H1 (cell line): ENCODE measurements at regions not wholly inside any gene's neighbourhood (a gene's known extent, or its start where the extent isn't known, plus 50 kb on each side); places are given as distances from the start of the nearest gene placed in this dataset.

Source experiments
- CTCF ChIA-PET: fragments of 300-600 bp; sonication (Branson Sonifier 250); formaldehyde crosslinking; loops from one replicate; lab custom pipeline; 2021; ENCODE audit not compliant: partially characterized antibody; lab: Charles Lee
- POLR2A ChIA-PET: fragments of 300-600 bp; sonication (Branson Sonifier 250); formaldehyde crosslinking; loops from one replicate; lab custom pipeline; 2021; ENCODE audit warnings: inconsistent platforms; ENCODE audit not compliant: partially characterized antibody; lab: Charles Lee
- DNase-seq, 2 experiments: peaks; one replicate each; pipeline versions ENCODE4 v3.0.0 to v3.0.0-alpha.2; 2010 to 2022; ENCODE audit warnings: low spot score in 2 of 2, low read depth in 1 of 2, mixed read lengths in 1 of 2
- FAIRE-seq: peaks from 2 replicates; lab custom pipeline; 2011; peaks lifted over from hg19 to GRCh38; lab: Jason Lieb, UNC
- H2AFZ ChIP-seq: 2 replicates; pipeline ENCODE4 v1.8.1; 2012; ENCODE audit warnings: low read length, inconsistent platforms
- H2AK5ac ChIP-seq: 2 replicates; pipeline ENCODE4 v1.6.1; 2013; ENCODE audit warnings: low read depth, low read length
- H2BK120ac ChIP-seq: replicated peaks from 2 replicates; pipeline ENCODE3; 2013; ENCODE audit warnings: low read depth, low read length, inconsistent platforms
- H2BK12ac ChIP-seq: 2 replicates; pipeline ENCODE4 v1.6.1; 2013; ENCODE audit warnings: low read depth, low read length
- H2BK15ac ChIP-seq: 2 replicates; pipeline ENCODE4 v1.6.1; 2013; ENCODE audit warnings: low read length
- H2BK20ac ChIP-seq: 2 replicates; pipeline ENCODE4 v1.6.1; 2013; ENCODE audit warnings: low read length
- H2BK5ac ChIP-seq: 2 replicates; pipeline ENCODE4 v1.6.1; 2013; ENCODE audit warnings: low read depth, low read length
- H3K14ac ChIP-seq: 2 replicates; pipeline ENCODE4 v1.6.1; 2013; ENCODE audit warnings: inconsistent platforms; ENCODE audit not compliant: insufficient read length
- H3K18ac ChIP-seq: 2 replicates; pipeline ENCODE4 v1.6.1; 2013; ENCODE audit warnings: low read length; ENCODE audit errors: extremely low read depth
- H3K23ac ChIP-seq: 2 replicates; pipeline ENCODE4 v1.6.1; 2013; ENCODE audit warnings: inconsistent platforms; ENCODE audit not compliant: insufficient read length
- H3K23me2 ChIP-seq: 2 replicates; pipeline ENCODE4 v1.6.1; 2013; ENCODE audit warnings: low read depth, low read length
- H3K27ac ChIP-seq: 2 replicates; pipeline ENCODE4 v1.6.1; 2011; ENCODE audit warnings: low read depth, low read length, inconsistent platforms
- H3K27me3 ChIP-seq, 4 experiments: replicated peaks in 1 of 4; 1 replicate in 1 of 4; 2 replicates in 3 of 4; pipeline versions ENCODE4 v1.6.1 to v1.8.1; 2011 to 2013; ENCODE audit warnings: low read length in 3 of 4, mild to moderate bottlenecking in 3 of 4, inconsistent platforms in 2 of 4, mixed read lengths in 2 of 4, moderate library complexity in 1 of 4; ENCODE audit not compliant: control insufficient read depth in 3 of 4, insufficient read depth in 3 of 4; ENCODE audit errors: extremely low read depth in 1 of 4
- H3K36me3 ChIP-seq, 4 experiments: 2 replicates each; pipeline versions ENCODE4 v1.6.1 to v1.8.1; 2011 to 2013; ENCODE audit warnings: mild to moderate bottlenecking in 4 of 4, low read length in 3 of 4, moderate library complexity in 2 of 4, control low read depth in 1 of 4, inconsistent platforms in 1 of 4; ENCODE audit not compliant: insufficient read depth in 4 of 4, control insufficient read depth in 2 of 4
- H3K4ac ChIP-seq: replicated peaks from 2 replicates; pipeline ENCODE3; 2013; ENCODE audit warnings: low read length, low read depth, mixed read lengths, inconsistent platforms; ENCODE audit not compliant: insufficient read length
- H3K4me1 ChIP-seq, 4 experiments: replicated peaks in 1 of 4; 1 replicate in 1 of 4; 2 replicates in 3 of 4; pipeline versions ENCODE4 v1.6.1 to v1.8.1; 2011 to 2013; ENCODE audit warnings: low read length in 3 of 4, inconsistent platforms in 2 of 4, mixed read lengths in 1 of 4; ENCODE audit not compliant: insufficient read depth in 4 of 4, control insufficient read depth in 3 of 4
- H3K4me2 ChIP-seq, 2 experiments: 2 replicates each; pipeline versions ENCODE4 v1.6.1 to v1.8.1; 2011 to 2013; ENCODE audit warnings: low read depth in 2 of 2, low read length in 2 of 2, control low read depth in 1 of 2, inconsistent platforms in 1 of 2, mild to moderate bottlenecking in 1 of 2; ENCODE audit not compliant: insufficient read depth in 1 of 2
- H3K4me3 ChIP-seq, 4 experiments: fragments of 200-600, 300-600 bp in 1 of 4; sonication (generic), shearing (Covaris generic), sonication (Bioruptor Twin) in 1 of 4; 2 replicates each; pipeline versions ENCODE4 v1.5.1 to v1.8.1; 2011 to 2016; ENCODE audit warnings: low read length in 4 of 4, low read depth in 3 of 4, control low read depth in 2 of 4, inconsistent platforms in 2 of 4, mild to moderate bottlenecking in 2 of 4, mixed read lengths in 1 of 4, moderate library complexity in 1 of 4; ENCODE audit not compliant: insufficient read depth in 2 of 4; ENCODE audit errors: extremely low read depth in 1 of 4
- H3K56ac ChIP-seq: replicated peaks from 2 replicates; pipeline ENCODE3; 2013; ENCODE audit warnings: low read depth, mild to moderate bottlenecking, mixed read lengths, low read length, inconsistent platforms; ENCODE audit not compliant: insufficient read length
- H3K79me1 ChIP-seq: 2 replicates; pipeline ENCODE4 v1.6.1; 2013; ENCODE audit warnings: low read depth, low read length, control low read depth
- H3K79me2 ChIP-seq, 2 experiments: 2 replicates each; pipeline versions ENCODE4 v1.6.1 to v1.8.1; 2012 to 2013; ENCODE audit warnings: low read length in 2 of 2, mild to moderate bottlenecking in 2 of 2, inconsistent platforms in 1 of 2; ENCODE audit not compliant: insufficient read depth in 2 of 2, control insufficient read depth in 1 of 2
- H3K9ac ChIP-seq, 4 experiments: replicated peaks in 1 of 4; 1 replicate in 1 of 4; 2 replicates in 3 of 4; pipeline versions ENCODE4 v1.6.1 to v1.8.1; 2011 to 2013; ENCODE audit warnings: low read depth in 3 of 4, low read length in 3 of 4, control low read depth in 2 of 4, mild to moderate bottlenecking in 2 of 4, moderate library complexity in 2 of 4, inconsistent platforms in 1 of 4; ENCODE audit errors: extremely low read depth in 1 of 4
- H3K9me3 ChIP-seq, 2 experiments: 2 replicates each; pipeline versions ENCODE4 v1.6.1 to v1.8.1; 2012 to 2013; ENCODE audit warnings: mild to moderate bottlenecking in 2 of 2, moderate library complexity in 2 of 2, control low read depth in 1 of 2, inconsistent platforms in 1 of 2, low read depth in 1 of 2, low read length in 1 of 2, mixed read lengths in 1 of 2; ENCODE audit not compliant: insufficient read depth in 2 of 2
- H4K20me1 ChIP-seq, 2 experiments: replicated peaks in 1 of 2; 2 replicates each; pipeline versions ENCODE3 to v1.8.1; 2011 to 2013; ENCODE audit warnings: inconsistent platforms in 2 of 2, low read length in 2 of 2, mild to moderate bottlenecking in 1 of 2; ENCODE audit not compliant: insufficient read depth in 2 of 2, control insufficient read depth in 1 of 2
- H4K5ac ChIP-seq: 2 replicates; pipeline ENCODE4 v1.6.1; 2013; ENCODE audit warnings: low read length, low read depth, mixed read lengths, inconsistent platforms; ENCODE audit not compliant: insufficient read length
- H4K8ac ChIP-seq: 2 replicates; pipeline ENCODE4 v1.8.0; 2013; ENCODE audit warnings: mild to moderate bottlenecking, moderate library complexity, low read length, inconsistent platforms; ENCODE audit not compliant: insufficient read depth; ENCODE audit errors: extremely low read depth
- H4K91ac ChIP-seq: replicated peaks from 2 replicates; pipeline ENCODE3; 2013; ENCODE audit warnings: low read length, mixed read lengths, inconsistent platforms; ENCODE audit not compliant: insufficient read length
- CBX8 ChIP-seq: fragments of 300-800, 300-1000 bp; sonication (generic); IDR thresholded peaks from 2 replicates; pipeline ENCODE4 v1.7.1; 2016; ENCODE audit warnings: low read depth, low read length, borderline replicate concordance
- CEBPB ChIP-seq: IDR thresholded peaks from 2 replicates; pipeline ENCODE4 v1.6.1; 2012; ENCODE audit warnings: low read depth, low read length
- MAFK ChIP-seq: IDR thresholded peaks from 2 replicates; pipeline ENCODE4 v1.6.1; 2012; ENCODE audit warnings: low read depth, mild to moderate bottlenecking, improper control_type of control experiment, low read length
- TAF7 ChIP-seq: optimal IDR thresholded peaks from 2 replicates; pipeline ENCODE3; 2011; ENCODE audit warnings: low read depth, mild to moderate bottlenecking, inconsistent platforms, low read length, moderate library complexity, borderline replicate concordance
- USF2 ChIP-seq: IDR thresholded peaks from 2 replicates; pipeline ENCODE4 v1.6.1; 2011; ENCODE audit warnings: low read length, improper control_type of control experiment
- WGBS, 2 experiments: shearing (Covaris generic) in 1 of 2; methylation state at CpG; one replicate each; pipeline versions ENCODE4 v1.1.6 to v1.1.7; 2013 to 2015; ENCODE audit warnings: low lambda C conversion rate in 2 of 2, mixed read lengths in 2 of 2, inconsistent platforms in 1 of 2, low coverage in 1 of 2, missing lambda C conversion rate in 1 of 2; ENCODE audit not compliant: insufficient replicate concordance in 2 of 2, insufficient coverage in 1 of 2, insufficient read length in 1 of 2; ENCODE audit errors: extremely low coverage in 1 of 2, missing lambda C conversion rate in 1 of 2; 5-methylcytosine and 5-hydroxymethylcytosine counted together

- H2BK15ac ChIP-seq = no peak overlapping the region
- H2BK5ac ChIP-seq = no peak overlapping the region
- H4K8ac ChIP-seq = no peak overlapping the region
- H3K4me2 ChIP-seq = no peak overlapping the region
- no peak overlapping the region for H2BK120ac ChIP-seq
- no peak overlapping the region for H3K4me3 ChIP-seq
- H3K18ac ChIP-seq = no peak overlapping the region
- no peak overlapping the region for H3K14ac ChIP-seq
- no peak overlapping the region for H3K4ac ChIP-seq
- H2BK12ac ChIP-seq = no peak overlapping the region
- H4K5ac ChIP-seq = no peak overlapping the region
- H4K91ac ChIP-seq = no peak overlapping the region
- H3K23me2 ChIP-seq = no peaks in the 10 kb centered on the region
- H3K27ac ChIP-seq = no peak overlapping the region
- POLR2A ChIA-PET = no interaction called here
- FAIRE-seq = no peak
- TF ChIP-seq CEBPB (0 out of 2 replicates have a peak, but pooled peaks have one; percentile 30), TAF7 (no peak), USF2 (no peak), MAFK (no peak), CBX8 (no peak)
- CTCF ChIA-PET = interaction anchor here (0.6 to 1.1 kb wide), 2 partner anchors 13 to 383 kb away, joined by 3 read pairs; no protein-coding TSS in a partner anchor
- no peak overlapping the region for H2BK20ac ChIP-seq
- 100% methylated on average over 2 of the region's 2 CpGs; no CpG with 5 or more reads in 1 of the 2 experiments for whole genome bisulfite sequencing, 2 experiments
- no peak overlapping the region for H2AK5ac ChIP-seq
- no peak overlapping the region for H3K56ac ChIP-seq
- no peaks in the 10 kb centered on the region for H3K9me3 ChIP-seq
- H3K79me2 ChIP-seq = no peaks in the 10 kb centered on the region
- no peaks in the 10 kb centered on the region for H4K20me1 ChIP-seq
- H3K9ac ChIP-seq = no peak overlapping the region
- no peak overlapping the region for H2AFZ ChIP-seq
- DNase-seq = no peak
- no peaks in the 10 kb centered on the region for H3K27me3 ChIP-seq
- H3K4me1 ChIP-seq = no peaks in the 10 kb centered on the region
- H3K79me1 ChIP-seq = no peaks in the 10 kb centered on the region
- no peak overlapping the region for H3K23ac ChIP-seq
- H3K36me3 ChIP-seq = no peaks in the 10 kb centered on the region
Observed at GRCh38 chr21:15276243-15276642, 211.4 kb upstream of the NRIP1 start.
